ENCODE measurements at regions not wholly inside any gene's neighbourhood (a gene's known extent, or its start where the extent isn't known, plus 50 kb on each side); places are given as distances from the start of the nearest gene placed in this dataset.
"Not testable (repeated sequence)": the region's sequence is repeated elsewhere in the genome, so short reads cannot be mapped to it uniquely, and the experiment has no call there.

GRCh38 chr5:130815246-130815645, 349.8 kb downstream of the HINT1 start:
- no peak for DNase-seq

- DNase-seq, result no peak
Measured at GRCh38 chr5:130808691-130809090, 356.4 kb downstream of the HINT1 start.

- no peak for DNase-seq
Measured at GRCh38 chr5:130805648-130806047, 359.4 kb downstream of the HINT1 start.

- no peak for DNase-seq
Measured at GRCh38 chr5:130805036-130805435, 360.0 kb downstream of the HINT1 start.

- no peak for DNase-seq
Measured at GRCh38 chr5:130801963-130802362, 363.1 kb downstream of the HINT1 start.

GRCh38 chr5:130799015-130799414, 366.0 kb downstream of the HINT1 start:
- DNase-seq, result no peak

- DNase-seq, result no peak
Measured at GRCh38 chr5:130797303-130797702, 367.8 kb downstream of the HINT1 start.

- DNase-seq, result no peak
Measured at GRCh38 chr5:130796902-130797301, 368.2 kb downstream of the HINT1 start.

- DNase-seq, result no peak
Measured at GRCh38 chr5:130796032-130796431, 369.0 kb downstream of the HINT1 start.

GRCh38 chr5:130795037-130795436, 370.0 kb downstream of the HINT1 start:
- DNase-seq, result no peak

GRCh38 chr5:130777794-130778193, 387.3 kb downstream of the HINT1 start:
- no peak for DNase-seq

GRCh38 chr5:130773813-130774212, 391.2 kb downstream of the HINT1 start:
- DNase-seq, result no peak

GRCh38 chr5:130762031-130762430, 403.0 kb downstream of the HINT1 start:
- DNase-seq, result no peak

GRCh38 chr5:130759061-130759460, 406.0 kb downstream of the HINT1 start:
- DNase-seq, result no peak

GRCh38 chr5:130747556-130747955, 417.5 kb downstream of the HINT1 start:
- no peak for DNase-seq

GRCh38 chr5:130746641-130747040, 418.4 kb downstream of the HINT1 start:
- DNase-seq, result not testable (repeated sequence)

GRCh38 chr5:130743092-130743491, 422.0 kb downstream of the HINT1 start:
- DNase-seq, result no peak

- DNase-seq, result no peak
Measured at GRCh38 chr5:130740047-130740569, 424.9 kb downstream of the HINT1 start.

GRCh38 chr5:130731839-130732238, 433.2 kb downstream of the HINT1 start:
- no peak for DNase-seq

- DNase-seq, result no peak
Measured at GRCh38 chr5:130729541-130729940, 435.5 kb downstream of the HINT1 start.

GRCh38 chr5:130727830-130728229, 437.2 kb downstream of the HINT1 start:
- no peak for DNase-seq

- DNase-seq, result no peak
Measured at GRCh38 chr5:130724658-130725057, 440.4 kb downstream of the HINT1 start.

- DNase-seq, result no peak
Measured at GRCh38 chr5:130720355-130720754, 444.7 kb downstream of the HINT1 start.

GRCh38 chr5:130715541-130715940, 449.5 kb downstream of the HINT1 start:
- no peak for DNase-seq

- no peak for DNase-seq
Measured at GRCh38 chr5:130714200-130714599, 450.9 kb downstream of the HINT1 start.

- no peak for DNase-seq
Measured at GRCh38 chr5:130712324-130712723, 452.7 kb downstream of the HINT1 start.

Data from activated CD4-positive, alpha-beta T cell treated with anti-CD3 and anti-CD28 coated beads, Interleukin-2, amount 50 U/mL, for 48 hours (primary cell).